NCI-H146 treated with DMSO at 0.1 percent for 48 hours (cell line): ENCODE measurements at regions not wholly inside any gene's neighbourhood (a gene's known extent, or its start where the extent isn't known, plus 50 kb on each side); places are given as distances from the start of the nearest gene placed in this dataset.

Source experiments
- DNase-seq: peaks from one replicate; lab custom pipeline; 2025; ENCODE audit not compliant: unreplicated experiment; lab: John Stamatoyannopoulos, UW

GRCh38 chr3:110774496-110775265 is 296.9 kb upstream of the NECTIN3 start:
- no peak for DNase-seq

- no peak for DNase-seq
These were observed 292.0 kb upstream of the NECTIN3 start for GRCh38 chr3:110779581-110779980.

GRCh38 chr3:110783541-110783940 is 288.1 kb upstream of the NECTIN3 start:
- DNase-seq = no peak

GRCh38 chr3:110788794-110789193 is 282.8 kb upstream of the NECTIN3 start:
- DNase-seq = no peak

- DNase-seq = no peak
These were observed 282.3 kb upstream of the NECTIN3 start for GRCh38 chr3:110789315-110789714.

GRCh38 chr3:110790631-110791030 is 281.0 kb upstream of the NECTIN3 start:
- DNase-seq = no peak

- DNase-seq = no peak
These were observed 279.5 kb upstream of the NECTIN3 start for GRCh38 chr3:110791995-110792686.

GRCh38 chr3:110793611-110794010 is 278.0 kb upstream of the NECTIN3 start:
- DNase-seq = no peak

- DNase-seq = no peak
These were observed 276.5 kb upstream of the NECTIN3 start for GRCh38 chr3:110795163-110795562.

GRCh38 chr3:110799271-110799670 is 272.3 kb upstream of the NECTIN3 start:
- no peak for DNase-seq

GRCh38 chr3:110804856-110805255 is 266.8 kb upstream of the NECTIN3 start:
- DNase-seq = no peak

- no peak for DNase-seq
These were observed 264.7 kb upstream of the NECTIN3 start for GRCh38 chr3:110806924-110807323.

GRCh38 chr3:110808630-110809029 is 263.0 kb upstream of the NECTIN3 start:
- no peak for DNase-seq

GRCh38 chr3:110810356-110810755 is 261.3 kb upstream of the NECTIN3 start:
- no peak for DNase-seq

GRCh38 chr3:110811050-110811449 is 260.6 kb upstream of the NECTIN3 start:
- no peak for DNase-seq

- DNase-seq = no peak
These were observed 258.1 kb upstream of the NECTIN3 start for GRCh38 chr3:110813541-110813940.

GRCh38 chr3:110814170-110815007 is 257.2 kb upstream of the NECTIN3 start:
- no peak for DNase-seq

- DNase-seq = no peak
These were observed 256.5 kb upstream of the NECTIN3 start for GRCh38 chr3:110815008-110815583.

GRCh38 chr3:110816008-110816407 is 255.6 kb upstream of the NECTIN3 start:
- no peak for DNase-seq

- DNase-seq = no peak
These were observed 250.0 kb upstream of the NECTIN3 start for GRCh38 chr3:110821586-110821985.

GRCh38 chr3:110822971-110823370 is 248.6 kb upstream of the NECTIN3 start:
- no peak for DNase-seq
